HG02678 (cell line): ENCODE measurements at regions not wholly inside any gene's neighbourhood (a gene's known extent, or its start where the extent isn't known, plus 50 kb on each side); places are given as distances from the start of the nearest gene placed in this dataset.

Source experiments
- ATAC-seq: cut with Tn5 transposase; IDR thresholded peaks from one replicate; pipeline ENCODE4 v1.9.1; 2021; ENCODE audit warnings: mild to moderate bottlenecking, moderate library complexity; ENCODE audit not compliant: unreplicated experiment

DNA sequence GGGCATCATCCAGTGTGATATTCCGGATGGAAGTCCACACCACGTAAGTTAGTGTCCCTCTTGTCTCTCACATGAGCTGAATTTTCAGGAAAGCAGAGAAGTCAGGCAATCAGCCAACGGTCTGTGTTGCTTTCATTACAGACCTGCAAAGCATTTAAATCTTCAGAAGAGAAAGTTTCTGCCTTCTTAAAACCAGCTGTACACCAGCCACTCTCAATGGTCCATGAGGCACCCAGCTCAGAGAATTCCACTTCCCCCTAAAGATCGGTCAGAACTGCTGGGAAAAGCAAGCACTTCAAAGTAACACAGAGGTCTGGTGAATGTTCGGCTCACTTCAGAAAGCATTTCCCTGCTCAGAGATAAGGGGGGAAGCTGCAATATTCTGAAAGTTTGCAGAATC lies 903.7 kb downstream of the EPHA3 start:
- no peak for ATAC-seq

DNA sequence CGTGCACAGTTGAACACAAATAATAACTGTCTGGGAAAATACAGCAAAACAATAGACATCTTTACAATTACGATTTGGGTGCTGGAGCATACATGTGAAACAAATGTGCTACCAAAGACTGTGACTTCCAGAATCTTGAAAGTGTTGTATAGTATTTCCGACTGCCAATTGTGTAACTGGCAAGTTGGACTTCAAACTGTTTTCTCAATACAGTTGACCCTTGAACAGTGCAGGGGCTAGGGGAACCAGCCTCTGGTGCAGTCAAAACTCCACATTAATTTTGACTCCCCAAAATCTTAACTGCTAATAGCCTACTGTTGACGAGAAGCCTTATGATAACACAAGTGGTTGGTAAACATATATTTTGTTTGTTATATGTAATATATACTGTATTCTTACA lies 904.2 kb downstream of the EPHA3 start:
- ATAC-seq, result no peak

- no peak for ATAC-seq
These were observed 904.6 kb downstream of the EPHA3 start for GRCh38 chr3:90011996-90012395.

DNA sequence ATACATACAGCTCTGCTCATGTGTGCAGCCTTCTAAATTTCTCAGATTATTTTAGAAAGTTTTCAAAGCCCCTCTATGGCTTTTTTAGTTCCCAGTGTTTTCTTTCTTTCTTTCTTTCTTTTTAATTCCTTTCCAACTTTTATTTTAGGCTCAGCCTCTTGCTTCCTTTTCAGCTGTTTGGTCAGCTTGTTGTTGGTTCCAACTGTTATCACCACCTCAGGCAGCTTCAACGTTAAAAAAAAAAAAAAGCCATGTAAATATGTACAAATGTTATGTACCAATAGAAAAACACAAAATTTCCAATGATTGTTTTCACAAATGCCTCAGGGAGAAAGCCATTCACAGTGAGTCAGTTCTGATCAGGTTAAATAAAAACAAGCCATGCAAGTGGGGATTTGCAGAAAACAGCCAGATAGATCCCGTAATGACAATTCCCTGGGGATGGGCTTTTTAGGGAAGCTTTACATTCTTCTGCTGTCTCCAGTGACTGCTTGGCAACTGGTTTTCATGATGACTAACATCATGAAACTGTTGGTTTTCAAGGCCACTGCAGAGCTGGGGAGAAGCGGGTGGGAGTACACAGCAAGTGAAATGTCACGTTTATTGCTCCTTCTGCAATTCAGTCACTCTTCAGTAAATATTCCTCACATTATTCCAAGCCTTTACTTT lies 908.4 kb downstream of the EPHA3 start:
- ATAC-seq, result no peak

- no peak for ATAC-seq
These were observed 909.1 kb downstream of the EPHA3 start for GRCh38 chr3:90016555-90016954.

- ATAC-seq, result no peak
These were observed 911.4 kb downstream of the EPHA3 start for GRCh38 chr3:90018779-90019178.

GRCh38 chr3:90025019-90025418 lies 917.6 kb downstream of the EPHA3 start:
- ATAC-seq, result no peak

- ATAC-seq, result no peak
These were observed 919.0 kb downstream of the EPHA3 start for GRCh38 chr3:90026406-90026805.

DNA sequence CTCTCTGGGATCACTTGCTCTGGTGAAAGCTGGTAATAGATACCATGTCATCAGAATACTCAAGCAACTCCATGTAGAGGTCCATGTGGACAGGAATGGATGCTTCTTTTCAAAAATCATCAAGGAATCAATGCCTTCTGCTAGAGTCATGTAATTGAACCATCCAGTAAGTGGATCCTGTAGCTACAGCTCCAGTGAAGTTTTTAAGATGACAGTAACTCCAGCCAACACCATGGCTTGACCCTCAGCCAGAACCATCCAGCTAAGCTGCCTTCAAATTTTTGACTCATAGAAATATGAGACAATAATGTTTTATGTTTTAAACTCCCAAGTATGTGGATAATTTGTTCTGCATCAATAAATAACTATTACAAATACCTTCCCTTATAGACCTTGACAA lies 923.7 kb downstream of the EPHA3 start:
- ATAC-seq, result no peak

DNA sequence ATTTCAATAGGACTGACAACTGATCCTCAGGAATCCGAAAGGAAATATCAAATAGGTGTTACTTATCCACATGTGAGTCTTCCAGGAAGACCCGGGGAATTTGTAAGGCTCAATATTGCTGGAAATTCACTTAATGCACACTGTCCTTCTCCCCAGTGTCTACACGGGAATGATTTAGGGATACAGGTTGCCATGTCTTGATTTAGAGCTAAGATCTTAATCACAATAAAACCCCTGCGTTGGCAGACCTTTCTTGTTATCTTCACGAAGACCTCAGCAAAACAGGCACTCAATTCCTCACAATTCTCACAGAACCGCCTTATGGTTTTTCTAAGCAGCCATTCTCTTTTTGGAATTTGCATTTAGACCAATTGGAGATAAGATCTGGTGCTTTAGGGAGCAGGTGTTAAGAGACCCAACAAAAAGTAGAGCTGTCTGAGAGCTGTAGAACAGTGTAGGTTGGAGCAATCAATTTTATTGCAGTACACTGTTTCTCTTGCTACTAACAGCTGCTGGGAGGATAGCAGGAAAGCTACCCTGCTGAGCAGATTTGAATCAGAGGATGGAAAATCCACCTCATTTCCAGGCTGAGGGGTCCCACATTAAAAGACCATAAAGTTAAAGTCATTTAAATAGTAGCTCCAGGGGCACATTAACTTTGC lies 925.7 kb downstream of the EPHA3 start:
- ATAC-seq, result no peak

- ATAC-seq, result no peak
These were observed 926.6 kb downstream of the EPHA3 start for GRCh38 chr3:90034038-90034437.

DNA sequence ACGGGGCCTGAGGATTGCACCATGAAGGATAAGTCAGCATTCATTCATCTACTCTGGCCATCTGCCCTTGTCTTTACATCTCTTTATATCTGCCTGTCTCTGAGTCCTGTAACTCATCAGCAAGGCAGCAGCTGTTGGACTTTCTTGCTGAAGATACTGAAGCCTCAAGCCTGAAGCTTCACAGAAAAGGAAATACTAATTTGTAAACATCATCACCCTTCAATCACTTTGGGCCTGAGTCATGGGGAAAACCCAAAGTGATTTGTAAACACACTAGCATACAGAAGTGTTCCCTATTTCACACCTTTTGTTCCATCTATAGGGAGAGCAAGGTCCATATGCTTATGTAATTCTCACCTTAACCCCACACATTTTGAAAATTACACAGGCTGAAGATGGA lies 928.2 kb downstream of the EPHA3 start:
- no peak for ATAC-seq

DNA sequence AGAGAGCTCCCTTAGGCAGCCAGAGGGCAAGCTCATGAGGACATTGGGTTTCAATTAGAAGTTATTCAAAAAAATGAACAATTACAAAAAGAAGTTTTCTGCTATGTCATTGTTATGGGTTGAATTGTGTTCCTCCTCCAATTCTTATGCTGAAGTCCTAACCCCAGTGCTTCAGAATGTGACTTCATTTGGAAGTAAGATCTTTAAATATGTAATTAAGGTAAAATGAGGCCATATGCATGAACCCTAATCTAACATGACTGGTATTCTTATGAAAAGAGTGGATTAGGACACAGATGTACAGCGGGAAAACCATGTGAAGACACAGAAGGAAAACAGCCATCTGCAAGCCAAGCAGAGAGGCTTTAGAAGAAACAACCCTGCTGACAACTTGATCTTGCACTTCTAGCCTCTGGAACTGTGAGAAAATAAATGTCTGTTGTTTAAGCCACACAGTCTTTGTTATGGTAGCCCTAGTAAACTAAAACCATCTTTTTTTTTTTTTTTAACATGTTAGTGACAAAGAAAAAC lies 929.6 kb downstream of the EPHA3 start:
- no peak for ATAC-seq

GRCh38 chr3:90039994-90040393 lies 932.6 kb downstream of the EPHA3 start:
- ATAC-seq, result no peak

- no peak for ATAC-seq
These were observed 933.1 kb downstream of the EPHA3 start for GRCh38 chr3:90040554-90040953.

- no peak for ATAC-seq
These were observed 934.6 kb downstream of the EPHA3 start for GRCh38 chr3:90041995-90042394.

DNA sequence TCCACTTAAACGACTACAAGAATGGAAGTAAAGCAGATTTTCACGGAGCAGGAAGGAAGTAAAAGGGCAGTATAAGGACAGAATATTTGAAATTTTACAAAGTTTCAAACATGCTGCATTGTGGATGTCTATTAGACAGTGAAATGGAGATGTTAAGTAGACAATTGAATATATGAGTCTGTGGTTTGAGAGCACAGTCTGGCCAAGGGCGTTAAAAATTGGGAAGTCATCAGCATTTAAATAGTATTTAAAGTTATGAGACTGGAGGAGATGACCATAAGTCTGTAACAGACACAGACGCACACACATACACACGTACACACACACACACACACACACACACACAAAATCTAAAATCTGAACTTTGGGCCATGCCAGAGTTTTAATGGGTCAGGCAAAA lies 935.9 kb downstream of the EPHA3 start:
- ATAC-seq, result no peak

GRCh38 chr3:90044084-90044816 lies 936.8 kb downstream of the EPHA3 start:
- no peak for ATAC-seq

DNA sequence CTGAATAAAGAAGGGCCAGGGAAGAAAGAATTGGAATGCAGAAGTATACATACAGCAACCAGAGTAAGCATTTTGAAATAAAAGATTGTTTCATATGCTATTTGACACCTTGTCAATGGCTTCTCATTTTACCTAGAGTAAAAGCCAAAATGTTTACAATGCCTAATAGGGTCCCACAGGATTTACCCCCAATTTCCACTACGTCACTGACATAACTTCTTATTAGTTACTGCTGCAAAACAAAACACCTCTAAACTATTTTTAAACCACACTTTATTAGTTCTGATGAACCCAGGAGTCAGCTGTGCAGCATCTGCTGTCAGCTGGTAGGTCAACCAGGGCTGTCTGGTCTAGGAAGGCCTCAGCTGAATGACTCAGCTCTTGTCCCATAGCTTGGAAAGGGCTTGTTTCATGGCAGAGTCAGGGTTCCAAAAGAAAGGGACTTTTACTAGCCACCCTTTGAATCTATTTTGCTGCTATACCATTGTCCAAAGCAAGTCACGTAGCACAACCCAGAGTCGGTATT lies 945.1 kb downstream of the EPHA3 start:
- ATAC-seq, result no peak

- no peak for ATAC-seq
These were observed 946.9 kb downstream of the EPHA3 start for GRCh38 chr3:90054311-90054710.

DNA sequence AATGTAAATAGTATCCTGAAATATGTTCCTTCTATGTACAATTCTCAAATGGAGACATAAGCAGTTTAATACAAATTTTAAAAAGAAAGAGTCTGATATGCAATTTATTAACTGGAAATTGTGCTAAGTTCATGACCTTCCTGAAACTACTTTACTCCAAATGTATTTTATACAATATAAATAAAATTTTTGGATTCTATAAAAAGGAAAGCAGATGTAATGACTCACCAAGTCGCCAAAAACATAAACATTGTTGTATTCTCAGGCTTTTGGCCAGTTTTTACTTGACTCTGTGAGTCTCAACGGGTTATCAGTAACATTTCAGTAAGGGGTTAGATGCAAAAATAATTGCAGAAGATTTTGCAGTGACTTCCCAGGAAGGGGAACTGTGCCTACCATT lies 948.2 kb downstream of the EPHA3 start:
- ATAC-seq, result no peak
